ENCODE measurements at regions not wholly inside any gene's neighbourhood (a gene's known extent, or its start where the extent isn't known, plus 50 kb on each side); places are given as distances from the start of the nearest gene placed in this dataset.

GRCh38 chr4:93897559-93897958, 69.0 kb downstream of the ATOH1 start:
- RAD21 ChIA-PET (ENCODE audit: unreplicated experiment), result no interaction called here
- Histone ChIP-seq H3K36me3 (ENCODE audit: control insufficient read depth in 2 of 2, insufficient read depth in 2 of 2, low read length in 1 of 2) (no peaks in the 10 kb centered on the region), H3K4me2 (ENCODE audit: control insufficient read depth, insufficient read depth) (no peak overlapping the region), H3K4me3 (no peak overlapping the region), H3K4me1 (ENCODE audit: control insufficient read depth, insufficient read depth, low read length) (no peaks in the 10 kb centered on the region), H3K27ac (ENCODE audit: control insufficient read depth, insufficient read depth) (no peak overlapping the region), H2AFZ (ENCODE audit: control insufficient read depth, low read depth, low read length) (no peak overlapping the region), H3K9ac (ENCODE audit: control insufficient read depth, insufficient read depth, low read length) (no peak overlapping the region), H3K79me2 (ENCODE audit: control insufficient read depth, insufficient read depth, low read length) (no peaks in the 10 kb centered on the region), H4K20me1 (ENCODE audit: control insufficient read depth, insufficient read depth) (no peaks in the 10 kb centered on the region), H3K27me3 (replicated peaks in 1 of 2; ENCODE audit: control insufficient read depth in 2 of 2, insufficient read depth in 2 of 2, low read length in 1 of 2) (no peaks in the 10 kb centered on the region), H3K9me3 (replicated peaks; ENCODE audit: control insufficient read depth, insufficient read depth, low read length) (no peaks in the 10 kb centered on the region)
- intact Hi-C loops (cut with micrococcal nuclease; ENCODE audit: unreplicated experiment) (loop anchor here (2.0 kb wide), 1 partner anchor 229 kb away; no protein-coding TSS in a partner anchor), in situ Hi-C loops (cut with MboI) (loop anchor here (10.0 kb wide), 1 partner anchor 227 kb away; no protein-coding TSS in a partner anchor)
- FAIRE-seq (no peak), DNase-seq (ENCODE audit: low read depth, low spot score) (no peak), ATAC-seq (peak; percentile 73)
- POLR2A ChIA-PET, result no interaction called here
- TF ChIP-seq FOXM1 (IDR thresholded peaks at IDR 0.05; ENCODE audit: low read depth, low read length), result no peak
- peak; percentile 41; the same call in 1 of the 2 replicates for TF ChIP-seq SMC3 (IDR thresholded peaks at IDR 0.05; ENCODE audit: borderline replicate concordance, low read length)
- peak; percentile 26 to 39 (median 36); a peak in 5 of 6 replicates for TF ChIP-seq CTCF (IDR thresholded peaks at IDR 0.05 in 2 of 3, conservative IDR thresholded peaks at IDR 0.05 in 1 of 3; ENCODE audit: control insufficient read depth in 2 of 3, extremely low read depth in 1 of 3, insufficient read depth in 1 of 3, low read depth in 3 of 3, low read length in 3 of 3)
- no peak for TF ChIP-seq ZBTB4 (CRISPR knock-in tag; IDR thresholded peaks at IDR 0.05)
- TF ChIP-seq HDGF (IDR thresholded peaks at IDR 0.05), result no peak
- peak; percentile 22; the same call in 1 of the 2 replicates for TF ChIP-seq RAD21 (IDR thresholded peaks at IDR 0.05; ENCODE audit: insufficient read depth, low read depth, low read length)
- TF ChIP-seq MYB (IDR thresholded peaks at IDR 0.05; ENCODE audit: borderline replicate concordance, low read depth, low read length), result no peak
- no peak for TF ChIP-seq BACH1 (IDR thresholded peaks at IDR 0.05; ENCODE audit: borderline replicate concordance)
- SMC1A ChIA-PET (ENCODE audit: uncharacterized antibody, unreplicated experiment), result interaction anchor here (0.7 to 3.5 kb wide), 2 partner anchors 17 to 216 kb away, joined by 3 to 9 read pairs; no protein-coding TSS in a partner anchor
- CTCF ChIA-PET, result interaction anchor here (1.2 kb wide), 2 partner anchors 21 to 179 kb away, joined by 3 to 4 read pairs; no protein-coding TSS in a partner anchor
- 0% methylated on average over 1 of the region's 1 CpG for WGBS (ENCODE audit: insufficient coverage, insufficient replicate concordance, low lambda C conversion rate, missing lambda C conversion rate)
- no TSS peak for BruUV-seq (replicated peaks)

All from GM12878 (cell line).